Small intestine (tissue), 7 donors: ENCODE measurements at regions not wholly inside any gene's neighbourhood (a gene's known extent, or its start where the extent isn't known, plus 50 kb on each side); places are given as distances from the start of the nearest gene placed in this dataset.

Experiments used
- DNase-seq, 2 donors: peaks; one replicate each; pipeline versions ENCODE4 v3.0.0 to v3.0.0-alpha.2; 2013
- FAIRE-seq: peaks from 2 replicates; lab custom pipeline; 2012; peaks lifted over from hg19 to GRCh38; lab: Jason Lieb, UNC
- H3K27ac ChIP-seq, 3 donors: one replicate each; pipeline ENCODE4 v1.5.1; 2013; ENCODE audit warnings: low read length in 2 of 3, mild to moderate bottlenecking in 2 of 3, control low read depth in 1 of 3, inconsistent platforms in 1 of 3, low read depth in 1 of 3, moderate library complexity in 1 of 3
- H3K27me3 ChIP-seq, 3 donors: one replicate each; pipeline ENCODE4 v1.6.1; 2013; ENCODE audit warnings: low read length in 3 of 3, inconsistent platforms in 1 of 3; ENCODE audit not compliant: control insufficient read depth in 3 of 3, insufficient read depth in 3 of 3
- H3K36me3 ChIP-seq, 3 donors: one replicate each; pipeline ENCODE4 v1.6.1; 2013; ENCODE audit warnings: low read length in 3 of 3, inconsistent platforms in 1 of 3, low read depth in 1 of 3, mild to moderate bottlenecking in 1 of 3, moderate library complexity in 1 of 3; ENCODE audit not compliant: control insufficient read depth in 3 of 3, insufficient read depth in 2 of 3
- H3K4me1 ChIP-seq, 3 donors: one replicate each; pipeline ENCODE4 v1.6.1; 2013; ENCODE audit warnings: low read length in 2 of 3, inconsistent platforms in 1 of 3, low read depth in 1 of 3, mild to moderate bottlenecking in 1 of 3, moderate library complexity in 1 of 3; ENCODE audit not compliant: control insufficient read depth in 3 of 3, insufficient read depth in 2 of 3
- H3K4me3 ChIP-seq, 3 donors: one replicate each; pipeline ENCODE4 v1.5.1; 2013; ENCODE audit warnings: low read length in 3 of 3, control low read depth in 1 of 3, inconsistent platforms in 1 of 3, low read depth in 1 of 3, mild to moderate bottlenecking in 1 of 3, moderate library complexity in 1 of 3
- H3K9me3 ChIP-seq, 2 donors: one replicate each; pipeline ENCODE4 v1.6.1; 2013; ENCODE audit warnings: low read depth in 1 of 2, low read length in 1 of 2; ENCODE audit not compliant: control insufficient read depth in 2 of 2, insufficient read depth in 1 of 2
- WGBS, 3 donors: extraction: QIAGEN DNeasy Blood & Tissue Kit; methylation state at CpG; one replicate each; pipeline ENCODE4 v1.1.7; 2013; 5-methylcytosine and 5-hydroxymethylcytosine counted together
- donor health status: healthy with polysubstance abuse.
- donor health status: control.
- donor health status: control.
- donor health status: Bipolar disorder and iron deficiency.
- donor health status: healthy.

DNA sequence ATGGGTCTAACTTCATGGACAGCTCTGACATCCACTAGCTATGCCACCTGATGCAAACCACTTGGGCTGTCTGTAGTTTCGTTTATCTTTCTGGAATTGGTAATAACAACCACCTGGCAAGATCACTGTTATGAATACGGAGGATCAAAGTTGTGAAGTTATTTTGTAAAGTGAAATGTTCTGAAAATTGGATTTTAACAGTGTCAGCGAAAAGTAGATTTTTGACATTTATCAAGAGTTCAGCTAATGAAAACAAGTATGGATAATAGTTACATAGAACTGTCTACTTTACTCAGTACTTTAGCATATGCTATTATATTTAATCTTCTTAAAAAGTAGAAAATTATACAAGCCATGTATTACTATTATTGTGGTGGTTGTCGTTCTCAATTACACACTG, 813.8 kb downstream of the RNF144A start:
- Histone ChIP-seq H3K27me3 (no peaks in the 10 kb centered on the region), H3K4me1 (no peaks in the 10 kb centered on the region), H3K4me3 (no peak overlapping the region), H3K36me3 (no peaks in the 10 kb centered on the region), H3K9me3 (no peaks in the 10 kb centered on the region), H3K27ac (peak overlapping the region in 1 of 3 donors; percentile 3)
- no peak for DNase-seq
- no peak for FAIRE-seq
- 70 to 75% (median 73%) methylated on average over 4 of the region's 4 CpGs for WGBS, 3 donors

DNA sequence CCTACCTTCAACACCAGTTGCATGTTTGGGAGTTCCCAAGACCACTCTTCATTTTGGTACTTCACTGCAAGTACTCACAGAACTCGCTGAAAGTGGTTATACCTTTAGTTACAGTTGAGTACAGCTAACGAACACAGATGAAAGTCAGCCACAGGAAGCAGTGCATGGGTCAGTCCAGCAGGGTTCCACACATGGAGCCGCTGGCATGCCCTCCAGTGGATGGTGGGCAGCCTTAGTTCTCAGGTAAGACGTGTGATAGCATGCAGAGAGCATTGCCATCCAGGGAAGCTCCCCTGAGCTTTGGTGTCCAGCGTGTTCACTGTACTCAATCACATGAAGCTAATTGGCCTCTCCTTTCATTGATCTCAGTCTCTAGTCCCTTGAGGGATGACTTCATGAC, 815.3 kb downstream of the RNF144A start:
- H3K27ac ChIP-seq = no peak overlapping the region
- FAIRE-seq = no peak
- no peaks in the 10 kb centered on the region for H3K9me3 ChIP-seq
- no peak overlapping the region for H3K4me3 ChIP-seq
- no peaks in the 10 kb centered on the region for H3K27me3 ChIP-seq
- DNase-seq = no peak
- 68 to 86% (median 72%) methylated on average over 5 of the region's 5 CpGs for WGBS, 3 donors
- H3K4me1 ChIP-seq = no peaks in the 10 kb centered on the region
- H3K36me3 ChIP-seq = no peaks in the 10 kb centered on the region

DNA sequence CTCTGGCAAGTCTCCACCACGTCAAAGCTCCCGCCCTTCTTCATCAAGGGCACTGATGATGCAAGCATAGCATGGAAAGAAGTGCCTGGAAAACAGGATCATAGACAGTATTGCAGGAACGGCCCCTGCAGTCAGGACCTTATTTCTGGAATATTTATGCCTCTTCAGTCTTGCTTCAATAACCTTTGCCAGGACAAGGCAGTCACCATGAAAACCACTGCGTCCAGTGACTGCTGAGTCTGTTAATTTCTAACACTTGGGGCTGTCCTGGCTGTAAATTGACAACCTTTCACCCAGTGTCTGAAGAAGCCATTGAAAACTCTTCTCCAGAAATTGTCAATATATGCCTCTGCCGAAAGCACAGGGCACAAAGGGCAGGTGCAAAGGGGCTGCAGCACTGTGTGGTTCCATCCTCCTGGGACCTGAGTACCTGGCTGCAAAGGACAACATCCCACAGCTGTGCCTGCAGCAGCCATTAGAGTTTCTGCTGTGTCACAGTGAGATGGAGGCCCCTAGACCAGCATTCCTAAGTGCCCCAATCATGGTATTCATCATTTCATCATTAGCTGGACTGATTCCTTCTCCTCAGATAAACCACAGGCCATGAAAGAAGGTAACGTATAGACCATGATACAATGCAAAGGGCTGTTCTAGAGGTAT, 819.6 kb downstream of the RNF144A start:
- no peak for FAIRE-seq
- 54 to 82% (median 62%) methylated on average over 6 of the region's 6 CpGs for WGBS, 3 donors

DNA sequence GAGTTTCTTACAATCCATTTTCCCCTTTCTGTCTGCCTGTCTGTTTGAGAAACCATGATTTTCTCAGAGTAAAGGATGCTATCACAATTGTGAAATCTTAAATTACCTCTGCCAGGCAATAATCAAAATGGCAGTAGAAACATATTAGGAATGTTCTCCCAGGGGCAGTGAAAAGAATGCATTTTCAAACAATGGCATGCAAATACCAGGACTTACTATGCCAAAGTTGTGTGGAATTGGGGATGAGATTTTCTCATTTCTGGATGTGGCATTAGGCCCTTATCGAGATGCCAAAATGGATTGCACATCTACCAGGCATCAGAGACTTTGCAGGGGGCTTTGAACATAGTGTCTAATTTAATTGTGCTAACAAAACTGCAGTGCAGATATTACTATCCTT, 821.4 kb downstream of the RNF144A start:
- H3K9me3 ChIP-seq = peaks cover 0 to 2% of the 10 kb centered on the region in 2 donors
- H3K27ac ChIP-seq = no peak overlapping the region
- H3K4me1 ChIP-seq = no peaks in the 10 kb centered on the region
- H3K4me3 ChIP-seq = no peak overlapping the region
- DNase-seq = no peak
- H3K36me3 ChIP-seq = no peaks in the 10 kb centered on the region
- FAIRE-seq = no peak
- WGBS, 3 donors = 85 to 100% (median 93%) methylated on average over 1 of the region's 1 CpG
- no peaks in the 10 kb centered on the region for H3K27me3 ChIP-seq

More for the DNA sequence above, 819.6 kb downstream of the RNF144A start:
- DNase-seq = no peak
- Histone ChIP-seq H3K27ac (no peak overlapping the region), H3K4me1 (no peaks in the 10 kb centered on the region), H3K36me3 (no peaks in the 10 kb centered on the region), H3K9me3 (peaks cover 0 to 2% of the 10 kb centered on the region in 2 donors), H3K4me3 (no peak overlapping the region), H3K27me3 (no peaks in the 10 kb centered on the region)

DNA sequence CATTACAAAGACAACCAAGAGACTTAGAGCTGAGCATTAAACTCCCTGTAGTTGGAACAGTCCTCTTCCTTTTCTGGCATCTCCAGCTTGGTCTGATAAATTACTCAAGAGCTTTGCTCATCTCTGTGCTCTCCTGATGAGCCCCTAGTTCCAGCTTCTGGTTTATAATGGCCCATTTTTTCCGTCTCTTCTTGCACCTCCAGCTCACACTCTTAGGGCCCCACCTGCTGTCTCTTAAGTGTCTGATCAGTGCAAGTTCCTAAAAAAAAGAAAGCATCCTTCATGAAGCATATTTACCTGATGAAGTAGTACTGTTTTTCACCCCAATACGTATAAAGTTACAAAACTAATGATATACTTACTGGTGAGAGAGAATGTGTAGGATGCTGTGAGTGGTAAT, 822.9 kb downstream of the RNF144A start:
- FAIRE-seq (no peak), DNase-seq (no peak)
- Histone ChIP-seq H3K27ac (no peak overlapping the region), H3K27me3 (no peaks in the 10 kb centered on the region), H3K9me3 (peaks cover 0 to 2% of the 10 kb centered on the region in 2 donors), H3K4me1 (no peaks in the 10 kb centered on the region), H3K36me3 (no peaks in the 10 kb centered on the region), H3K4me3 (no peak overlapping the region)
- WGBS, 3 donors = 75 to 88% (median 79%) methylated on average over 2 of the region's 2 CpGs

DNA sequence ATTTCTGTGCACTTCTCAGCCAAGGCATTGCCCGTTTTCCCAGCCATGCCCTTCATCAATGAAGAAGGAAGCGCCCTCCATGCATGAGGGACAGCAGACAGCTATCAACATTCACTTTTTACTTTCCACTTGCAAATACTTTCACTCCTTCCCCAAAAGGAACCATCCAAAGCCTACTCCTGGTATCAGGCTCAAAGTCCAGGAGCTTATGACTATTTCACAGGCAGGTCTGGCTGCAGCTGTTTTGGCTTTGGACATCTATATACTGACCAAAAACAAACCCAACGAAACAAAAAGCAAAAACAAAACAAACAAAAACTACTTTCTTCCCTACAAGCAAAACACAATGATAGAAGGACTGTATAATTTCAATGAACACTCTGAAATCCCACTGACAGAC, 825.1 kb downstream of the RNF144A start:
- 69 to 77% (median 72%) methylated on average over 3 of the region's 3 CpGs for WGBS, 3 donors
- H3K4me3 ChIP-seq = no peak overlapping the region
- DNase-seq = no peak
- no peaks in the 10 kb centered on the region for H3K27me3 ChIP-seq
- no peaks in the 10 kb centered on the region for H3K36me3 ChIP-seq
- peaks cover 0 to 2% of the 10 kb centered on the region in 2 donors for H3K9me3 ChIP-seq
- H3K4me1 ChIP-seq = no peaks in the 10 kb centered on the region
- no peak for FAIRE-seq
- no peak overlapping the region for H3K27ac ChIP-seq

DNA sequence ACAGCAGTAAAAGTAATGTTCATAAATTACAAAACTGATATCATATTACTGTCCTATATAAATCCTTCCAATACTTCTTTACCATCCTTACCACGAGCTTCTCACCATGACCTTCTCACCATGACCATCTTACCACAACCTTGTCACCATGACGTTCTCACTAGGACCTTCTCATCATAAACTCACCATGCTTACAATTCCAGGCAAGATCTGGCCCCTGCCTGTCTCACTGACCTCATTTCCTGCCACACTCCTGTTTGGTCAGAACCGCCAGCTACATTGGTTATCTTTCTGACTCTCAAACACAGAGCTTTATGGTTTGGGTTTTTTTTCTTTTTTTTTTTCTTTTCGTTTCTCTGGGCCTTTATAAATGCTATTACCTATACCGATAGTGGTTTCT, 827.6 kb downstream of the RNF144A start:
- DNase-seq (peak in 1 of 2 donors; percentile 64), FAIRE-seq (no peak)

DNA sequence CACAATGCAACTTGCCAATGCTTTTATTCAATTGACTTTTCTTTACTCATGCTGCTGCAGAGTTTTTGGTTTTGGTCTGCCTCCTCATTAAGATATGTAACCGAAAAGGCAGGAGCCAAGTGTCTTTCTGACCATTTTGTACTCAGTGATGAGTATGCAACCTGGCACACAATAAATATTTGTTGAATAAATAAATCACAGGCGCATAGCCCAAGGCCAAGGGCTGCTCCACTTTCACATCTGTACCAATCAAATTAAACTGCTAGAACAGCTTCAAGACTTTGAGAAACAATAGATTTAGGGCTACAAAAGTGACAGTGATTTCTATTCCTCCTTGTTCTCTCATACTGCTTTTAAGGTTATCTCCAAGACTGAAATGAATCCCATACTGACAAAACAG, 828.2 kb downstream of the RNF144A start:
- H3K4me3 ChIP-seq = no peak overlapping the region
- H3K36me3 ChIP-seq = no peaks in the 10 kb centered on the region
- no peak for FAIRE-seq
- no peaks in the 10 kb centered on the region for H3K4me1 ChIP-seq
- DNase-seq = no peak
- peak overlapping the region in 2 of 3 donors; percentile 20 to 68 for H3K27ac ChIP-seq
- H3K27me3 ChIP-seq = peaks cover 0 to 2% (median 0%) of the 10 kb centered on the region in 3 donors
- 69 to 83% (median 77%) methylated on average over 2 of the region's 2 CpGs for WGBS, 3 donors
- H3K9me3 ChIP-seq = peaks cover 0 to 2% of the 10 kb centered on the region in 2 donors

More for the DNA sequence above, 827.6 kb downstream of the RNF144A start:
- H3K36me3 ChIP-seq = no peaks in the 10 kb centered on the region
- no peak overlapping the region for H3K4me3 ChIP-seq
- H3K27ac ChIP-seq = no peak overlapping the region
- H3K27me3 ChIP-seq = peaks cover 0 to 2% (median 0%) of the 10 kb centered on the region in 3 donors
- WGBS, 3 donors = 49 to 73% (median 57%) methylated on average over 5 of the region's 5 CpGs
- H3K9me3 ChIP-seq = peaks cover 0 to 2% of the 10 kb centered on the region in 2 donors
- no peaks in the 10 kb centered on the region for H3K4me1 ChIP-seq
